ENCODE measurements at regions not wholly inside any gene's neighbourhood (a gene's known extent, or its start where the extent isn't known, plus 50 kb on each side); places are given as distances from the start of the nearest gene placed in this dataset.

DNA sequence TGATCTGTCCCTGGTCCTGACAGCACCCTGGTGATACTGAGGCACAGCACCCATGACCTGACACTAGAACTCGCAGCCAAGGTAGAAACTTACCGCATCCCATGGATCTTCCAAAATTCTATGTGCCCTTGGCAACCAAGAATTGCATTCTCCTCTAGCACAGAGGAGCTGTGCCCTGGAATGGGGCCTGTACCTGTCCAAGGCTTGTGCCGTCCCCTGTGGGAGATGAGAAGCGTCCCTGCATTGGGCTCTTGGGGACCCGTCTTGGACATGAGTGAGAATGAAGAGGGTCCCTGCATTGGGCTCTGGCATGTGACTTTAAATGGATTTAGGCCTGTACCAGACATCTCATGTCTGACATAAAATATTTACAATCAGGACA lies 67.1 kb downstream of the GGTLC2 start:
- no peaks in the 10 kb centered on the region for H3K9me3 ChIP-seq (ENCODE audit: low read length)
- no peaks in the 10 kb centered on the region for H3K79me2 ChIP-seq (replicated peaks; ENCODE audit: insufficient read depth, low read length)
- H3F3A ChIP-seq (ENCODE audit: insufficient read depth, low read length, poor library complexity, severe bottlenecking): no peaks in the 10 kb centered on the region
- no peaks in the 10 kb centered on the region for H3K36me3 ChIP-seq (ENCODE audit: insufficient read depth, low read length)
- no peak overlapping the region for H2AFZ ChIP-seq (ENCODE audit: low read depth, low read length)
- H3K27me3 ChIP-seq (ENCODE audit: insufficient read depth, low read depth, low read length): no peaks in the 10 kb centered on the region
- H3K9ac ChIP-seq (ENCODE audit: low read length): no peak overlapping the region
- no peaks in the 10 kb centered on the region for H4K20me1 ChIP-seq (ENCODE audit: insufficient read depth)
- H3K9me2 ChIP-seq (ENCODE audit: insufficient read depth, low read length): no peaks in the 10 kb centered on the region
- H3K27ac ChIP-seq (ENCODE audit: low read length): no peak overlapping the region
- TF ChIP-seq TAF1 (IDR thresholded peaks at IDR 0.05; ENCODE audit: low read depth): no peak
- no peak for TF ChIP-seq RAD21 (conservative IDR thresholded peaks at IDR 0.05)
- no peak for TF ChIP-seq POLR2AphosphoS5 (IDR thresholded peaks at IDR 0.05)
- TF ChIP-seq MXI1 (conservative IDR thresholded peaks at IDR 0.05; ENCODE audit: poor library complexity, severe bottlenecking): no peak
- TF ChIP-seq EZH2 (IDR thresholded peaks at IDR 0.05; ENCODE audit: borderline replicate concordance, insufficient read depth, low read length, poor library complexity, severe bottlenecking): no peak
- TF ChIP-seq EP300 (conservative IDR thresholded peaks at IDR 0.05; ENCODE audit: poor library complexity, severe bottlenecking): no peak
- TF ChIP-seq CTCF (IDR thresholded peaks at IDR 0.05; ENCODE audit: poor library complexity, severe bottlenecking): no peak
- no peak for TF ChIP-seq SMC3 (conservative IDR thresholded peaks at IDR 0.05; ENCODE audit: poor library complexity)
- TF ChIP-seq, protein P1, sequence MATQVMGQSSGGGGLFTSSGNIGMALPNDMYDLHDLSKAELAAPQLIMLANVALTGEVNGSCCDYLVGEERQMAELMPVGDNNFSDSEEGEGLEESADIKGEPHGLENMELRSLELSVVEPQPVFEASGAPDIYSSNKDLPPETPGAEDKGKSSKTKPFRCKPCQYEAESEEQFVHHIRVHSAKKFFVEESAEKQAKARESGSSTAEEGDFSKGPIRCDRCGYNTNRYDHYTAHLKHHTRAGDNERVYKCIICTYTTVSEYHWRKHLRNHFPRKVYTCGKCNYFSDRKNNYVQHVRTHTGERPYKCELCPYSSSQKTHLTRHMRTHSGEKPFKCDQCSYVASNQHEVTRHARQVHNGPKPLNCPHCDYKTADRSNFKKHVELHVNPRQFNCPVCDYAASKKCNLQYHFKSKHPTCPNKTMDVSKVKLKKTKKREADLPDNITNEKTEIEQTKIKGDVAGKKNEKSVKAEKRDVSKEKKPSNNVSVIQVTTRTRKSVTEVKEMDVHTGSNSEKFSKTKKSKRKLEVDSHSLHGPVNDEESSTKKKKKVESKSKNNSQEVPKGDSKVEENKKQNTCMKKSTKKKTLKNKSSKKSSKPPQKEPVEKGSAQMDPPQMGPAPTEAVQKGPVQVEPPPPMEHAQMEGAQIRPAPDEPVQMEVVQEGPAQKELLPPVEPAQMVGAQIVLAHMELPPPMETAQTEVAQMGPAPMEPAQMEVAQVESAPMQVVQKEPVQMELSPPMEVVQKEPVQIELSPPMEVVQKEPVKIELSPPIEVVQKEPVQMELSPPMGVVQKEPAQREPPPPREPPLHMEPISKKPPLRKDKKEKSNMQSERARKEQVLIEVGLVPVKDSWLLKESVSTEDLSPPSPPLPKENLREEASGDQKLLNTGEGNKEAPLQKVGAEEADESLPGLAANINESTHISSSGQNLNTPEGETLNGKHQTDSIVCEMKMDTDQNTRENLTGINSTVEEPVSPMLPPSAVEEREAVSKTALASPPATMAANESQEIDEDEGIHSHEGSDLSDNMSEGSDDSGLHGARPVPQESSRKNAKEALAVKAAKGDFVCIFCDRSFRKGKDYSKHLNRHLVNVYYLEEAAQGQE (IDR thresholded peaks at IDR 0.05; ENCODE audit: borderline replicate concordance): no peak
- H3K4me2 ChIP-seq (ENCODE audit: low read length): no peak overlapping the region
- H3K4me3 ChIP-seq (ENCODE audit: low read length): no peak overlapping the region

DNA sequence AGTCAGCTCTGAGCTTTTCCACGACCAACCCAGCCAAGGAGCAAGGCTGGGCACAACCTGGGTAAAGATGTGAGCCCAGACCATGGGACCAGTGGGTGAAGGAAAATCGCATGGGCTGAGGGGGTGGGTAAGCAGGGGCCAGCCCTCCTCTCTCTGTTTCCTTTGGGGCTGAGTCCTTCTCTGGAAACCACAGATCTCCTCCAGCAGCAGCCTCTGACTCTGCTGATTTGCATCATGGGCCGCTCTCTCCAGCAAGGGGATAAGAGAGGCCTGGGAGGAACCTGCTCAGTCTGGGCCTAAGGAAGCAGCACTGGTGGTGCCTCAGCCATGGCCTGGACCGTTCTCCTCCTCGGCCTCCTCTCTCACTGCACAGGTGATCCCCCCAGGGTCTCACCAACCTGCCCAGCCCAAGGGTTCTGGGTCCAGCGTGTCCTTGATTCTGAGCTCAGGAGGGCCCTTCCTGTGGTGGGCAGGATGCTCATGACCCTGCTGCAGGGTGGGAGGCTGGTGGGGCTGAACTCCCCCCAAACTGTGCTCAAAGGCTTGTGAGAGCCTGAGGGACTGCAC lies 67.8 kb downstream of the GGTLC2 start:
- TF ChIP-seq, protein P1 (IDR thresholded peaks at IDR 0.05; ENCODE audit: borderline replicate concordance): no peak
- TF ChIP-seq CTCF (IDR thresholded peaks at IDR 0.05; ENCODE audit: poor library complexity, severe bottlenecking): no peak
- TF ChIP-seq EP300 (conservative IDR thresholded peaks at IDR 0.05; ENCODE audit: poor library complexity, severe bottlenecking): no peak
- no peak for TF ChIP-seq POLR2AphosphoS5 (IDR thresholded peaks at IDR 0.05)
- no peak for TF ChIP-seq TAF1 (IDR thresholded peaks at IDR 0.05; ENCODE audit: low read depth)
- TF ChIP-seq EZH2 (IDR thresholded peaks at IDR 0.05; ENCODE audit: borderline replicate concordance, insufficient read depth, low read length, poor library complexity, severe bottlenecking): no peak
- no peak for TF ChIP-seq SMC3 (conservative IDR thresholded peaks at IDR 0.05; ENCODE audit: poor library complexity)
- no peak for TF ChIP-seq RAD21 (conservative IDR thresholded peaks at IDR 0.05)
- no peak for TF ChIP-seq MXI1 (conservative IDR thresholded peaks at IDR 0.05; ENCODE audit: poor library complexity, severe bottlenecking)
- H3K9me3 ChIP-seq (ENCODE audit: low read length): no peaks in the 10 kb centered on the region
- H3K9me2 ChIP-seq (ENCODE audit: insufficient read depth, low read length): no peaks in the 10 kb centered on the region
- no peaks in the 10 kb centered on the region for H3K27me3 ChIP-seq (ENCODE audit: insufficient read depth, low read depth, low read length)
- no peak overlapping the region for H3K9ac ChIP-seq (ENCODE audit: low read length)
- H3K4me3 ChIP-seq (ENCODE audit: low read length): no peak overlapping the region
- no peak overlapping the region for H2AFZ ChIP-seq (ENCODE audit: low read depth, low read length)
- no peaks in the 10 kb centered on the region for H3K79me2 ChIP-seq (replicated peaks; ENCODE audit: insufficient read depth, low read length)
- no peak overlapping the region for H3K27ac ChIP-seq (ENCODE audit: low read length)
- no peaks in the 10 kb centered on the region for H3K36me3 ChIP-seq (ENCODE audit: insufficient read depth, low read length)
- no peaks in the 10 kb centered on the region for H4K20me1 ChIP-seq (ENCODE audit: insufficient read depth)
- no peak overlapping the region for H3K4me2 ChIP-seq (ENCODE audit: low read length)
- H3F3A ChIP-seq (ENCODE audit: insufficient read depth, low read length, poor library complexity, severe bottlenecking): no peaks in the 10 kb centered on the region

All from neural cell (in vitro differentiated cells).